IPS-11a (cell line): ENCODE measurements at regions not wholly inside any gene's neighbourhood (a gene's known extent, or its start where the extent isn't known, plus 50 kb on each side); places are given as distances from the start of the nearest gene placed in this dataset.

ENCODE experiments used
- H3K4me3 ChIP-seq: one replicate; pipeline ENCODE4 v1.5.1; 2013; ENCODE audit warnings: low read depth, low read length, control low read depth

DNA sequence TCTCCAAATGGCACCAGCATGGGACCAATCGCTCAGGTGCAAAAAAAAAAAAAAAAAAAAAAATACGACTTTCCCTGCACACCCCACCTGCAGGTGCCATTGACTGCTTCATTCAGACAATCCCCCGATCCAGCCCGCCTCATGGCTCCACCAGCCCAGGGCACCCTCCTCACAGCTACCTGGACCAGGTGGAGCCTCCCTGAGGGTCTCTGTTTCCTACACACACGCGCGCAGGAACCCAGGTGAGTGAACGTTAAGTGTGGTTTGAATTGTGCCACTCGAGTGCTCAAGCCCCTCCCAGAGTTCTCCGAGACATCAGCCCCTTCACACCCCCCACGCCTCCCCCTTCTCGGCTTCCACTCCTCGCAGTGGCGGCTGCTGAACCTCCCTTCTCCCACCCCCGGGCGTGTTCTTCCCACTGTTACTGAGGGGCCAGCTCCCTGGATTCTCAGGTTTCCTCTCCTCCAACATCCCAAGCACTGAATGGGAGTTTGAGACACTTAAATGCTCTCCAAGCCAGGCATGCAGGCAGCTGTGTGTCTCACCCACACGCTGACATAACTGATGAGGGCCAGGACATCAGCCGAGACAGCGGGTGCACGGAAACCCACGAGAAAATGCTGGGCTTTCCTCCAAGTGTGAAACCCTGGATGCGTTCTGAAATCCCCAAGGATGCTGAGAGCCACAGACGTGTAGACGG lies 88.8 kb upstream of the SNTG2 start:
- H3K4me3 ChIP-seq: no peak overlapping the region

DNA sequence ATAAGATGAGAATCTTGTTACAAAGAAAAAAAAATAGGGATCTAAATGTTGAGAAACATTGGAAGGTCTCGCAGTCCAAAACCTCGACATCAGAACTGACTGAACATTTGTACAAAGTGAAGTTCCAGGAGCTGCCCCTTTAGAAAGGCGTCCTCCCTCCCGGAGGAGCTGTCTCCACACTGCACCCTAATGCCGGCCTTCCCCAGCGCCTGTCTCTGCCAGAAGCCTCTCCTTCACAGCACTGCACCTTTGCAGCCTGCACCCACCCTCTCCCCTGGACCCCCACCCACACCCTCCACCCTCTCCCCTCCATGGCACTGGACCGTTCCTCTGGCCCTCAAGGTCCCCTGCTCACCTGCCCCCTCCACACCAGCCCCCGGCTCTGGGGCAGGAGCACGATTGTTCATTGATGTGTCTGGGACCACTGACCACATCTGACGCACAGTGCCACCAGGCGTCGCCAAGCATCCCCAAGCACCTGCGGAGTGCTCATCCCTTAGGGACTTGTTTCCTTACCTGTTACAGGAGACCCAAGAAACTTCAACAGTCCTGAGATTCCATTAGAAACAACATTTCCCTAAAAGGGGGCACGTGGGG lies 90.3 kb upstream of the SNTG2 start:
- H3K4me3 ChIP-seq: no peak overlapping the region

DNA sequence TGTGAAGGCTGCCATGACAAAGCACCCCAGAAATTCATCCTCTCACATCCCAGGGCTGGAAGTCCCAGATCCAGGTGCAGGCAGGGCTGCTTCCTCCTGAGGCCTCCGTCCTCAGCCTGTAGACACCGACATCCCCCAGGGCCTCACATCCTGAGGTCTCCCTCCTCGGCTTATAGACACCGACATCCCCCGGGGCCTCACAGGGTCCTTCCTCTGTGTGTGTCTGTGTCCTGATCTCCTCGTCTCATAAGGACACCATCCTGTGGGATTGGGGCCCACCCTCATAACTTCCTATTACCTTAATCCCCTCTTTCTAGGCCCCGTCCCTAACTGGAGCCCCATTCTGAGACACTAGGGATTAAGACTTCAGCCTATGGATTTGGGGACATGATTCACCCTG lies 92.0 kb upstream of the SNTG2 start:
- no peak overlapping the region for H3K4me3 ChIP-seq

DNA sequence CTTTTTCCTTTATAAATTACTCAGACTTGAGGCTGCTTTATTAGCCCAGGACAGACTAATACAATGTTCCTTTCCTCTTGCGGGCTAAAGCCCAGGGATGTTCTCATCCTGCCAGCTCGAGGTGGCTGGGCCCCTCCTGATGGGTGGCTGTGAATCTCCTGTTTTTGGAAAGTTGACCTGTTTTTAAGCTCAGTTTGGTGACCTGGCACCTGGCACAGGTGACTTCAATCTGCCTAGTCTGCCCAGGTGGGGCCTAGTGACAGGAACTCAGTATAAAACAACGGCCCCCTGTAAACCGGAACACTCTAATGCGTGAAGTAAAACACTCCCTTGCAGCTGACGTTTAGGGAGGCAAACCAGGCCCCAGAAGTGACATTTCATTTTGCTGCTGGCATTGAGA lies 92.7 kb upstream of the SNTG2 start:
- H3K4me3 ChIP-seq: no peak overlapping the region

DNA sequence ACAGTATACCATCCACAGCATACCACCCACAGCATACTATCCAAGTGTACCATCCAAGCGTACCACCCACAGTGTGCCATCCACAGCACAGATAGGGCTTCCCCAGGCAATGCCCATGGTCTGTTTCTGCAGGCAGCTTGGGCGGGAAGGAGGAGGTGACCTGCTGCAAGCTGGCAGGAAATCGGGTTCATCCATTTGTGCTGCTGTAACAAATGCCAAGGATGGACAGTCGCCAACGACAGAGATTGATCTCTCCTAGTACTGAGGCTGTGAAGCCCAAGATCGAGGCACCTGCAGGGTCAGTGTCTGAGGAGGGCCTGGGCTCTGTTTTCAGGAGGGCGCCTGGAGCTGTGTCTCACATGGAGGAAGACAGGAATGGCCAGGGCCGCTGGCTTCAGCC lies 93.6 kb upstream of the SNTG2 start:
- H3K4me3 ChIP-seq: no peak overlapping the region

DNA sequence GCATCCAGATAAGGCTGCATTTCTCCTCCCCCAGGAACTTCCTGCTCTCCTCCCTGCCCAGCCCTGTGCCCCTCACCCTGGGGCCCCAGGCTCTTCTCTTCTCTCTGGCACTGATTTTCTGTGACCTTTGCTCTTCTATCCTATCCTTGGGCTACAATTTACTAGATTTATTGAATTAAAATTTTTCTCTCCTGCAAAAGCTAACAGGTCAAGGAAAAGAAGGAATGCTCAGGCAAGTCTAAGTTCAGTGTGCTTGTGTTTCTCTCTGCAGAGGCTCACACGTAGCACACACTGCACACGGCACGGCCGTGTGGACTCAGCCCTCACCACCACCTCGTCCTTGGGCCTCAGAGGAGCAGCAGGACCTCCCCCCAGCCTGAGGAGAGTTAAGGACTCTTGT lies 94.2 kb upstream of the SNTG2 start:
- H3K4me3 ChIP-seq: no peak overlapping the region

DNA sequence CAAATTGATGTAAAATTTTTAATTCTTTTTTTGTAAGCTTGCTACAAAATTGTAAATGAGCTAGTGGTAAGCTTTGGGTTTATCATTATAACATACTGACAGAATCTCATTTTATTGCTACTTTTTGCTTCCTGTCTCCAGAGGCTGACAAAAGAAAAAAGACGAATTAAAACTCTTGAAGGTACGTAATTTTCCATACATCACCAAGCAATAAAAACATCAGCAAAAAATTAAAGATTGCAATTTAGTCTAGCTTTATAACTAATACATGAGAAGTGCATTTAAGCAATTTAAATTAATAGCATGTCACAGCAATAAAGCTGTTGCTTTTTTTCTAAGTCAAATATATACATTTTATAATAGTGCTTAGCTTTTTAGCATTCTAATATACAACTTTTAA lies 94.6 kb upstream of the SNTG2 start:
- H3K4me3 ChIP-seq: no peak overlapping the region

DNA sequence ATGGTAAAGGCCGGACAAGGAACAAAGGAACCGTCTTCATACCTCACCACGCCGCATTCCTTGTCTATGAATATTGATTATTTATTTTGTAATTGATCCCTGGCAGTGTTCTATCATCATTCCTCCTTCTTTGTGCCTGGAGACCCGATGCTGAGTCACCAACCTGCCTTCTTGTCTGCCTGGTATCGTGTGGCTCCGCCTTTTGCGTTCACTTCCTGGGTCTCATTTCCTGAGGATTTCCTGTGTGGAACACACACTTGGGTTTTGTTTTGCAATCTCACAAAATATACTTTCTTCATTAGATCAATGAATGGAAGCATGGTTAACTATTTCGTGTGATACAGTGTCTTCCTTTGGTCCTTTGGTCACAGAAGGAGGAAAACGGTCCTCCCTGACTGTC lies 95.5 kb upstream of the SNTG2 start:
- no peak overlapping the region for H3K4me3 ChIP-seq

DNA sequence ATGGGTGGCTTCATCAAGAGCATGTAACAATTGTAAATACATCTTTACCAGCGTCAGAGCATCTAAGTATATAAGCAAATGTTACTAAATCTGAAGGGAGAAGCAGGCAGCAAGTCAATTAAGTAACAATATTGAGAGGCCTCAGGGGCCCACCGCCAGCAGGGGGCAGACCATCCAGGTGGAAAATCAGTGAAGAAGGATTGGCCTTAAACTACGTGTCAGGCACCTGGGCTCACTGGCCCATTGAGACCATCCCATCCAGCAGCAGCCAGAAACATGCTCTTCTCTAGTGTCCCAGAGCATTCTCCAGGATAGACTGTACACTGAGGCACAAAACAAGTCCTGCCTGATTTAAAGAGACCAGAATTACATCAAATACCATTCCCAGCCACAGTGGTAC lies 96.2 kb upstream of the SNTG2 start:
- H3K4me3 ChIP-seq: no peak overlapping the region

DNA sequence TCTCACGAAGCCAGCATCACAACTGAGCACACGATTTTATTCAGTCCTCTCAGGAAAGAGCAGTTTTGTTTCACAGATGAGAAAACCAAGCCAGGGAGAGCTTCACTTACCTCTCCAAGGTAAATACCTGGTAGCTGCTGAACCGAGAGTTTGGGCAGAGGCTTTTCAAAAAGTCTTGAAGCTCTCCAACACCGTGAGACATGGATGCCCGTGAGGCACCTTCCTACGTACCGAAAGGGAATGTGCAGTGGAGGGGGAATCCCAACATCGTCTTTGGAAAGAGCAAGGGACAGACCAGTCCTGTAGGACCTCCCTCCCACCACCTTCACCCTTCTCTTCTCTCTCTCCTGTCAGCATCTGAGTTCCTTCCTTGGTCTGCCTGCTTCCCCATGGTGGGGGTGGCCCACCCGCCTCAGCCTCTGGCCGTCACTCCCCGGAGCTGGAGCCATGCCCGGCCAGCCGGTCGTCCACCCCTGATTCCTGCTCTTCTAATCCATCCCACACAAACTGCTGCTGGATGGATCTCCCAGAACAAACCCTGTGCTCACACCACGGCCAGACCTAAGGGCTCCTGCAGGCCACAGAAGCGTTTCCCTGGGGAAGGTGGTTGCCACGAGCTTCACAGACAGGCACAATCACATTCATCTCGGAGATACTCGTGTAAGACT lies 97.3 kb upstream of the SNTG2 start:
- H3K4me3 ChIP-seq: no peak overlapping the region

DNA sequence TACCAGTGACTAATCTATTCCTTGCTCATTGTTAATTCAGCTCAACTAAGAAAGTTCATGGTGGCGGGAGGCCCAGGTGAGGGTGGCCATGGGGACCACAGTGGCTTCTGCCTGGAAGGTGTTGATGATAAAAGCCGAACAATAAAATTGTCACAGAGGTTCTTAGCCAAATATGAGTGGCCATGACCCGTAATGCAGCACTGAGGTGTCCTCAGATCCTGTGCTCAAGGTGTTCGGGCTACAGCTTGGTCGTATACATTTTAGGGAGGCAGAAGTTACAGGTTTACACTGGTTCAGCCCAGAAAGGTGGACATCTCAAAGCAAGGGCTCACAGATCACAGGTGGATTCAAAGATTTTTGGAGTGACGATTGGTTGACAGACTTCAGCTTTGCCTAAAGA lies 98.5 kb upstream of the SNTG2 start:
- H3K4me3 ChIP-seq: no peak overlapping the region

DNA sequence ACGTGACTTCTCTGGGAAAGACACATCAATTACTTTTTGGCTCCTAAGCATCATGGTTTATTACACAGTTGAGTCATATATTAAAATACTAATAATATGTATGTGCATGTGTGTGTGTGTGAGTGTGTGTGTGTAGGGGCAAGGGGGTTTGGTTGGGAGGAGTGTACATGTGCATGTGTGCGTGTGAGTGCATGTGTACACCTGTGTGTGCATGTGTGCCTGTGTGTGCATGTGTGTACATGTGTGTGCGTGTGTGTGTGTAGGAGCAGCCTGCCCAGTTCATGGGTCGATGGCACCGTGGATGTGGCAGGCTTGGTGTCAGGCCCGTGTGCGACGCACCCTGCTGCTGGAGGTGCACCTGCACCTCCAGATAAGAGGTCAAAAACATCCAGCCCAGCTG lies 99.0 kb upstream of the SNTG2 start:
- no peak overlapping the region for H3K4me3 ChIP-seq

DNA sequence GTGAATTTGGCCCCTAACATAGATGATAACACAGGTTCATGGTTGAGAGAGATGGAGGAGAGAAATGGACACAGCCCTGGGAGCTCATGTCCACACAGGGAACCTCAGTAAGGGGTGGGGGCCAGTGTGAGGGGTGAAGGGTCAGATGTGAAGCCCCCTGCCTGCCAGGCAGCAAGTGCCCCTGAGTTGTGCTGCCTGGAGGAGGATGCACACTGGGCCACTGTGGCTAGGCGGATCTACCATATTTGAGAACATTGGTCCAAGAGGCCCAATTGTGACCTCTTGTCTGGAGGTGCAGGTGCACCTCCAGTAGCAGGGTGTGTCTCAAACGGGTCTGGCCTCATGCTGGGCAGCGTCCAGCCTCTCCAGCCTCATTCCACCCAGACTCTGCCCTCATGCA lies 99.6 kb upstream of the SNTG2 start:
- no peak overlapping the region for H3K4me3 ChIP-seq

DNA sequence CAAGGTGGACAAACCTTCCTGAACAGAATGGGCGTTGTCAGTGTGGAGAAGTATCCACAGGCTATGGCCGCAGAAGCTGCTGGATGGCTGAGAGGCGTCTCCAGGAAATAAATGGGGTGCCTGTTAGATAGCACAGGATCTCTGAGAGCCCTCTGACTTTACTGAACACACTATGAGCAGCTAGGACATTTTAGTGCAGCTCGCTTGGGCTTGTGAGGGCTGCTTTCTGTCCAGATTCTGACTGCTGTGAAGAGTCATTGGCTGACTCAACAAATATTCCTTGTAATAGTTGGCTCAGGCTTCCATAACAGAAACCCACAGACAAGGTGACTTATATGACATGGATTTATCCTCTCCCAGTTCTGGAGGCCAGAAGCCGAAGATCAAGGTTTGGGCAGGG lies 100.2 kb upstream of the SNTG2 start:
- no peak overlapping the region for H3K4me3 ChIP-seq

DNA sequence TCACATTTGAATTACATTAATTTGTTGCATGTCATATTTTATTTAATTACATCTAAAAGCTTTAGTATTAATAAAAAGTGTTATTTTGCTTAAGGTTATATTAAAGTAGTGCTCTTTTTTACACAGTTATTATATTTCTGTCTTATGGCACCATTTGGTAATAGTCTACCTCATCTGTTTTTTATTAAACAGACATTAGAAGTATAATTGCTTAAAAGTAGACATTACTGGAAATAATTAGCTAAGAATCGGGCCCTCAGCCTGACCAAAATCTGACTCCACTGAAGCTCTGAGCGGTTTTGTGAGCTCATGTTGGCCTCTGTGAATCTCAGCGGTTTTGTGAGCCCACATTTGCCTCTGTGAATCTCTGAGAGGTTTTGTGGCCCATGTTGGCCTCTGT lies 102.5 kb upstream of the SNTG2 start:
- H3K4me3 ChIP-seq: no peak overlapping the region

DNA sequence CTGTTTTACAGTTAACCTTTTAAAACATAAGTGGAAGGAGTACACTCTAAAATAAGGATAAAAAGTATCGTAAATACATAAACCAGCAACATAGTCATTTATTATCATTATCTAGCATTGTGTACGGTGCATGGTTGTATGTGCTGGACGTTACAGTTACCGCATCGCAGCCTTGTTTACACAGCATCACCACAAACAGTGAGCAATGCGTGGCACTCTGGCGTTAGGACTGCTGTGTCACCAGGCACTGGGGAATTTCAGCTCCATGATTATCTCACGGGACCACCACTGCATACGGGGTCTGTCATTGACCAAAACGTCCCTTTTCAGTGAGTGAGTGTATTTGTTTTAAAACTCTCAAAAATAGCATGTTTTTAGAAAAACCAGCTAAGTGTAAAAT lies 103.0 kb upstream of the SNTG2 start:
- no peak overlapping the region for H3K4me3 ChIP-seq

DNA sequence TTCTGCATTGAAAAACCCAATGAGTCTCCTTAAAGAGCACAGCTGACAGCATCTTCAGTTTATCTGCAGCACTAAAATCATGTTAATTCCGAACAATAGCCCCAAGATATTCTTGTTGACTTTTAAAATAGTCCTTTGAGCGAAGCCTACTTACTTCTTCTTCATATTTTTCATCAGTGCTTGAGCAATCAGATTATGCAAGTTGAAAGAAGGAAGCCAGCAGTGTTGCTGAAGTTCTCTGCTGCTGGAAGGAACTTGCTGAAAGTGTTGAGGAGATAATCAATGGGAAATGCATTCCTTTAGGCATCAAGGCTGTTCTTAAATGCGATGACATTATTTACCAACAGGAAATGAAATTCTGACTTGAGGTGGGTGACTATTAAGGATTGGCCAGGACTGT lies 105.9 kb upstream of the SNTG2 start:
- no peak overlapping the region for H3K4me3 ChIP-seq

DNA sequence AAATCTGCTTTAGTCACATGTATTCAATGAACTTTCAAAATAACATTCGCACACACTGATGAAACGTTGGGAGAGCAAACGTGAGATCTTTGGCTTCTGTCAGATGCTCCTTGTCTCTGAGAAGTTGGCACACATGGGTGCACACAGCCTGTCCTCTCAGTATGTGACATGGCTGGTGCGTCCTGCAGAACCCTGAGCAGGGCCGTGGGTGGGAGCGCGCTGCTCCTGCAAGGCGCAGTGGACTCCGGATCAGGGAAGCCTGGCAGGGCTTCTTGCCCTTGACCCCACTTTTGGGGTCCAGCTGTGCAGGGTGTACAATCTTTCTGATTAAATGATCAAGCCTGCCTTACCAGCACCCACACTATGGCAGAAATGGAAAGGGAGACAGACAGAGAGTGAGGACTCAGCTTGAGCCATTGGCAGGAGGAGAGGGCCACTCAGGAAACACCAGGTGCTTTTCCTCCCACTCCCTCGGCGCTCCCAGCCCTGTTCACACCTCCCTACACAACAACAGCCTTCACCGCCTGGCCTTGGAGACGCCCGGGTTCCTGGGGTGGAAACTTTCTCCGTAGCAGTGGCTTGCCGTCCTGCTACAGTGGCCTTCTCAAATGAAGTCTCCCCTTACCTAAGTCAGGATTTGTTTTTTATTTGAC lies 108.4 kb upstream of the SNTG2 start:
- no peak overlapping the region for H3K4me3 ChIP-seq

DNA sequence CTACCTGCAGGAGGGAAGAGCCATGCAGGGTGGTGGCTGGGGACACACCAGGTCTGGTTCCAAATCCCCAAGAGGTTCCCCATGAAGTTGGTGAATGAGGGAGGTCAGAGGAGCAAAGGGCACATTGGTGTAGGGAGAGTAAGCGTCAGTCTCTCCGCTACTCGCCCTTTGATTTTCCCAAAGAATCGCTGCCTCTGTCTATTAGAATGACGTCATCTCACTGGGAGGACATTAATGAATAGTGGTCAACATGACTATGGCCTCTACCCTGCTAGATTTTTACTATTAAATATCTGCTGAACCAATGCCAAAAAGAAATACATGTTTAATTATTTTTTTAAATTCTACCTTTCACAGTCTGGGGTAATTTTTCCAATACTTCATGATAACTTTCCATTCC lies 109.6 kb upstream of the SNTG2 start:
- H3K4me3 ChIP-seq: no peak overlapping the region

DNA sequence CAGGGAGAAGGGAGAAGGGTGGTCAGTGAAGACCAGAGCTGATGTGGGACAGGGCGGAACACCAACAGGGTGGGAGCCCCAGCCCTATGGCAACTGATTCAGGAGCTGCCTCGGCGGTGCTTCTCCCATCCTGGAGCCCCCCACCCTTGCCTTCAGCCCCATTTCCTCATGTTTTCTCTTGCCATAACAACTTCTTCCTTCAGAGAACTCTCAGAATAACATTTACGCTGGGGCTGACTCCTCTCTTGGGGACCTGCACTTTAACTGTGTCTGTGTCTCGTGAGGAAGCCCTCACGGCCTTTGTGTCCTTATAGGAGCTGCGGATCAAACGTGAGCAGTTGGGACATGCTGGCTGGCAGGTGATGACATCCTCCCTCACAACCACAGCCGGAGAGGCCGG lies 116.4 kb upstream of the SNTG2 start:
- no peak overlapping the region for H3K4me3 ChIP-seq

DNA sequence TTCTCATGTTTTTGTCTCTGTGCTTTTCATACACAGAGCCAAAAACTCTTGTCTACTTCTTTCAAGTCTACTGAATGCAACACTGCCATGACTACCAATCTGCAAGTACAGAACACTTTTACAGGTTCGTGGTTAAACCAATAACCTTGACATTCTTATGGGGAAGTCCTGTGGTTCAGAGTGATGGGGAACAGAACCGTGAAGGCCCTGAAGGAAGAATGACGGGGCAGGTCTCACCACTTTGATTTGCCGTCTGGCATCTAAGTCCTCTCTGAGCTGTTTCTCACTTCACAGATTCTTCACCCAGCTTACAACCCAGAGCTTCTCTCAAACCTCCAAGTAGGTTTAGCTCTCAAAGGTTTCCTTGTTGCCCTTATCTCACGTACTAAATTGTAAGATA lies 117.5 kb upstream of the SNTG2 start:
- no peak overlapping the region for H3K4me3 ChIP-seq

DNA sequence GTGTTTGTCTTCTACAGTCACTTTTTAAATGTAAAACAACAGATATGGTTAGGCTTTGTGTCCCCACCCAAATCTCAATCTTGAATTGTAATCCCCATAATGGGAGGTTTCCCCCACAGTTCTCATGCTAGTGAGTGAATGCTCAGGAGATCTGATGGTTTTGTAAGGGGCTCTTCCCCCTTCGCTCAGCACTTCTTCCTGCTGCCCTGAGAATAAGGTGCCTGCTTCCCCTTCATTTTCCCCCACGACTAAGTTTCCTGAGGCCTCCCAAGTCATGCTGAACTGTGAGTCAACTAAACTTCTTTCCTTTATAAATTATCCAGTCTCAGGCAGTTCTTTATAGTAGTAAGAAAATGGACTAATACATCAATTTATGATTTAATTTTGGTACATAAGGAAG lies 118.0 kb upstream of the SNTG2 start:
- no peak overlapping the region for H3K4me3 ChIP-seq
